Activated naive CD8-positive, alpha-beta T cell treated with anti-CD3 and anti-CD28 coated beads, Interleukin-2, amount 10 ng/mL, durations not matched to agents 7 days and 5 days (primary cell): ENCODE measurements at regions not wholly inside any gene's neighbourhood (a gene's known extent, or its start where the extent isn't known, plus 50 kb on each side); places are given as distances from the start of the nearest gene placed in this dataset.

ENCODE experiments used
- ATAC-seq: fragments of 150-1000 bp; cut with Tn5 transposase; one replicate; pipeline ENCODE4 v1.10.0; 2021; ENCODE audit warnings: low read depth, moderate library complexity
- POLR2A ChIA-PET: fragments of 350-600 bp; sonication (Branson Sonifier 250); formaldehyde crosslinking; loops from one replicate; lab custom pipeline; 2021; ENCODE audit warnings: antibody characterized with exemption; lab: Charles Lee
- DNase-seq: peaks from one replicate; pipeline ENCODE4 v3.0.0; 2021
- H3K27ac Mint-ChIP-seq: one replicate; pipeline ENCODE4 v1.8.0; 2022; ENCODE audit warnings: mild to moderate bottlenecking, mixed read lengths
- H3K27me3 Mint-ChIP-seq: one replicate; pipeline ENCODE4 v1.8.0; 2022; ENCODE audit warnings: mild to moderate bottlenecking, moderate library complexity, mixed read lengths
- H3K36me3 Mint-ChIP-seq: one replicate; pipeline ENCODE4 v1.8.0; 2021; ENCODE audit warnings: mild to moderate bottlenecking, mixed read lengths
- H3K4me1 Mint-ChIP-seq: one replicate; pipeline ENCODE4 v1.8.0; 2021; ENCODE audit warnings: mixed read lengths
- H3K4me3 Mint-ChIP-seq: one replicate; pipeline ENCODE4 v1.8.0; 2022; ENCODE audit warnings: mild to moderate bottlenecking, moderate library complexity, mixed read lengths
- H3K9me3 Mint-ChIP-seq: one replicate; pipeline ENCODE4 v1.8.0; 2021; ENCODE audit warnings: mixed read lengths

DNA sequence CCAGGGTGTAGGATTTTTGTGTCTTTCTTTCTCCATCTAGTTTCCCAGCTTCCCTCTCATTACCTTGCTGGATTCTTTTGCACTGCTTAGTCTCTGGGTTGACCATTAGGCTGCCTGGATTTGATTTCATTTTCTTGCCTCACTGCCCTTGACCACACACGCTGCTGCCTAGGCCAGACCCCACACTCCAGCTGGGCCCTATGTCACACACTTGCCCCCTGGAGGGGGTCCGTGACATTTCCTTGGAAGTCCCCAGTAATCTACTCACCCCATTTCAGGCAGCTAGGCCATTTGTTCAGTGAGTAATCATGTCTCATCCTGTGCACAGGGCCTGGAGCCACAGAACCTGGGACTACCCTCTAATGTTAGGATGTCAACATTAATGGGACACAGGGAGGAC lies 81.9 kb upstream of the SPON1 start:
- POLR2A ChIA-PET: no interaction called here
- Mint-ChIP-seq H3K4me1 (peaks cover 6% of the 10 kb centered on the region), H3K36me3 (no peaks in the 10 kb centered on the region), H3K27ac (no peak overlapping the region), H3K27me3 (no peaks in the 10 kb centered on the region), H3K4me3 (no peak overlapping the region), H3K9me3 (peaks cover 3% of the 10 kb centered on the region)
- ATAC-seq: no peak
- no peak for DNase-seq

DNA sequence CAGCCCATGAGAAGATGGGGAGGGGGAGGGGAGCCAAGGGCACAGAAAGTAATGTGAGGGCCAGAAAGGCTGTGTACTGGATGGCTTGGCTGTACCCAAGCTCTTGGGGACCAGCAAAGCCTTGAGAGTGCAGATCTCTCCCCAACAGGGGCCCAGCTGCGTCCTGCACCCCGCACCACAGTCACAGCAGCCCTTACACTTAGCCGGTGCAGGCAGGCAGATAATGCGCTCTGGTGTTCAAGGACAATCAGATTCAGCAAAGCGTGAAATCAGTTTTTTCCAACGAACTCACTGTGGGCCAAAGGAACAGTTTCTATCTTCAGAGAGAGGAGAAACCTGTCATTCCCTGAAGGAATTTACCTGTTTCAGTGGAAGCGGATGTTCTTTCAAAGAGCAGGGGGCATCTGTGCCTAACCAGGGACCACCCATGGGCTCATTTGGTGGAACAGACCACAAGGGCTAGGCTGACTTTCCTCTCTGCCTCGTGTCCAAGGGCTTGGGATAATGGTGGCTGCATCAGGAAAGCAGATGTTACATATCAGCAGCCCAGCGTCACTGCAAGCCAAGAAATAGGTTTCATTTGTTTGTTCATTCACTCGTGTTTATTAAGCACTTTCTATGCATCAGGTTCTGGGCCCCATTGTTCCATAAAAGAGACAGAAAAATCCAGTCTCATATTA lies 81.2 kb upstream of the SPON1 start:
- H3K36me3 Mint-ChIP-seq: no peaks in the 10 kb centered on the region
- H3K27ac Mint-ChIP-seq: no peak overlapping the region
- H3K4me1 Mint-ChIP-seq: peaks cover 6% of the 10 kb centered on the region
- POLR2A ChIA-PET: no interaction called here
- no peak for ATAC-seq
- DNase-seq: no peak
- H3K27me3 Mint-ChIP-seq: no peaks in the 10 kb centered on the region
- H3K4me3 Mint-ChIP-seq: no peak overlapping the region
- H3K9me3 Mint-ChIP-seq: peaks cover 4% of the 10 kb centered on the region

DNA sequence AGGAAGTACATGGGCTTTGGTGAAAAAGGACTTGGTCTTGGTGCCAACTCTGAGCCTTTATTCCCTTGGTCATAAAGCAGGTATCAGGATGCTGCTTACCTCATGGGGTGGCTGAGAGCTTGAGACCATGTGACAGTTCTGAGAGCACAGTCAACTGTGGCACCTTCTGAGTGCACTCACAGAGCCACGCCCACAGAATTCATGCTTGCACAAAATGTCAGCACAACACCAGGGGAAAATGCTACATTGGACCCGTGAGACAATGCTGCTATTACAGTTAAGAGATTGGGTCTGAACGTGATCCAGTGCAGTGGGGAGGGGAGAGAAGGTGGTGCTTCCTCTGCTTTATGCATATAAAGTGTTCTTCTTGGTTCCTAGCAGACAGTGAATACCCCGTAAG lies 79.5 kb upstream of the SPON1 start:
- H3K27ac Mint-ChIP-seq: no peak overlapping the region
- POLR2A ChIA-PET: interaction anchor here (1.2 kb wide), 1 partner anchor 58 kb away, joined by 3 read pairs; no protein-coding TSS in a partner anchor

DNA sequence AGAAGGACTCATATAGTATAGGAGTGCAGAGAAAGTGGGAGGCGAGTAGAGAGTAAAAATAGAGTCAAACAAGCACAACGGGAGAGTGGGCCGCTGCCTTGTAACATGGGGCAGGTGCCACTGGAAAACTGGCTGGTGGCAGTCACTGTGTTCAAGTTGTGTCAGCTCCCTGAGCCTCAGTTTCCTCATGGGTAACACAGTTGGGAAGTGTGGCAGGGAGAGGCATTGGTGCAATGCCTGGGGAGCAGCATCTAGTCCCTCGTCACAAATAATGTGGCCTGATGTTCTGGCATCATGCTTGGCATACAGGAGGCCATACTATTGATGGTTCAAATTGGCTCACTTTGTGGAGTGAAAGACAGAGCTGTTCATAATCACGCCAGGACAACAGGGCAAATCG lies 78.9 kb upstream of the SPON1 start:
- POLR2A ChIA-PET: no interaction called here

More for the DNA sequence above, 79.5 kb upstream of the SPON1 start:
- no peak for DNase-seq
- H3K4me1 Mint-ChIP-seq: peaks cover 4% of the 10 kb centered on the region
- no peak for ATAC-seq
- no peak overlapping the region for H3K4me3 Mint-ChIP-seq
- peaks cover 9% of the 10 kb centered on the region for H3K9me3 Mint-ChIP-seq
- H3K36me3 Mint-ChIP-seq: peaks cover 2% of the 10 kb centered on the region
- H3K27me3 Mint-ChIP-seq: no peaks in the 10 kb centered on the region

DNA sequence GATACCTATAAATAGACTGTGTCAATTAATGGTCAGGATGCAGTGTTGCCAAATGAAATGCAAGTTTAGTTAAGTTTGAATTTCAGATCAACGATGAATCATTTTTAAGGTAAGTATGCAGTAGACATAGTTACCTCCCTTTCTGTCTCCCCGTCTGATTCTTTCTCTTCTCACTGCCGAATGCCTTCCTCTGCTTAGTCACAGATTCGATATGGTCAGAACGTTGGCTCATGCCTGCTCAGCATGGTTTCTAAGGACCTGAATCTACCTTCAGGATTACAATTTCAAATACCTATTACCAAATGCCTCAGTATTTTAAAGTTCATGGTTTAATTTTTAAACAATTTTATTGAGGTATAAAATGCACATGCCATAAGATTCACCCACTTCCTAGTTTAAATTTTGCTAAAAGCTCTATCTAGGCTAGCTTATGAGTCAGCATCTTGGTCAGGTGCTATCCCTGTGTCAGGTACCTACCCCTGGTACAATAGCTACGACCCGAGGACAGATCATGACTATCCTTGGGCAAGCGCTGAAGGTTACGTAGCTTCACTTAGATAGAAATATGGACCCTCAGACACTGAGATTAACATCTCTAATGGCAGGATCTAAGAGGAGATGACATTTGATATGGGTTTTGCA lies 78.2 kb upstream of the SPON1 start:
- POLR2A ChIA-PET: no interaction called here
- DNase-seq: no peak
- no peak overlapping the region for H3K27ac Mint-ChIP-seq

More for the DNA sequence above, 78.9 kb upstream of the SPON1 start:
- H3K4me3 Mint-ChIP-seq: no peak overlapping the region
- peaks cover 7% of the 10 kb centered on the region for H3K9me3 Mint-ChIP-seq
- no peak for ATAC-seq
- no peaks in the 10 kb centered on the region for H3K27me3 Mint-ChIP-seq
- peaks cover 4% of the 10 kb centered on the region for H3K4me1 Mint-ChIP-seq
- no peak overlapping the region for H3K27ac Mint-ChIP-seq
- DNase-seq: no peak
- H3K36me3 Mint-ChIP-seq: peaks cover 2% of the 10 kb centered on the region

DNA sequence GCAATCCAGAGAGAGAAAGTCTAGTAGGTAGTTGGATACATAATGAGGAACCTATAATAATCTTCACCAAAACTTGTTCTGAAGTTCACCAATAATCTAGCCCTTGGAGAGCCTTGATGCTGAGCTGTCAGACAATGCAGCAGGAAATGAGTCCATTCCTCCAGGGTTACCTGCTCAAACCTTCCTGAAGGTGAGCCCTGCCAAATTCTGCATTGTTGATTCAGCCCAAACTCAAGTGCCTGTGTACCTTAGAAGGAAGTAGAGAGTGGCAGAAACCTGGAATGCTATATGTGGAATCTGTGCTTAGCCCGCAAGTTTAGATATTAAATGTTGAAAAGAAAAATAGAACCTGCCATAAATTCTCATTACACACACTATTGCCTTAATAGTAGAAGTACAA lies 77.4 kb upstream of the SPON1 start:
- H3K27ac Mint-ChIP-seq: no peak overlapping the region
- no peak overlapping the region for H3K4me3 Mint-ChIP-seq
- H3K36me3 Mint-ChIP-seq: peaks cover 2% of the 10 kb centered on the region
- H3K27me3 Mint-ChIP-seq: no peaks in the 10 kb centered on the region
- peaks cover 5% of the 10 kb centered on the region for H3K9me3 Mint-ChIP-seq
- ATAC-seq (no peak), DNase-seq (no peak)
- POLR2A ChIA-PET: no interaction called here
- peaks cover 4% of the 10 kb centered on the region for H3K4me1 Mint-ChIP-seq

More for the DNA sequence above, 78.2 kb upstream of the SPON1 start:
- Mint-ChIP-seq H3K27me3 (no peaks in the 10 kb centered on the region), H3K36me3 (peaks cover 2% of the 10 kb centered on the region), H3K4me1 (peaks cover 4% of the 10 kb centered on the region), H3K9me3 (peaks cover 5% of the 10 kb centered on the region), H3K4me3 (no peak overlapping the region)
- ATAC-seq: no peak

DNA sequence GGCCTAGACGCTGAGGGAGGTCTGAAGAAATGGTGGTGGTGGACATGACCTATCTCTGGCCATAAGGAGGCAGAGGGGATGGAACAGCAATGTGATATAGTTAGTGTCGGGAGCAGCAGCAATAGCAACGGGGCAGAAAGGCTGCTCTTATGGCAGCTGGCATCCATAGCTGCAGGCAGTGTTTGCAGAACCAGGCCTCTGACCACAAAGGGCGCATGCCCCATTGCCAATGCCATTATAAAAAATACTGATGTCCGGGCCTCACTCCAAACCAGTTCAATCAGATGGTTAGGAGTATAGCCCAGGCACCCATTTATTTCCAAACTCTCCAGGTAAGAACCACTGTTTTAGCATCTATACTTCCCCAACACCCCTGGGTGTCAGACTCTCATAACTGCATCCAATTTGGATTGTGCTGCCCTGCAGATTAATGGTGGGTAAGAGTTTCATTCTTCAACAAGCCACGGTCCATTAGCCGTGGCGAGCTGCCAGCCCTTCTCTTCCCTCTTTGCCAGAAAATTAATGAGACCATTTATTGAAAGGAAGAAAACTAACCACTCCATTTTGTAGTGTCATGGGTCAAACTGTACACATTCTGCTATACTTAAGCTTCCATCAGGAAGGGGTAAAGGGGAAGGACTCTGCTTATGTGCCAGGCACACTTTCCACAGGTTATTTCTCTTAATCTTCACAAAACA lies 72.8 kb upstream of the SPON1 start:
- ATAC-seq (no peak), DNase-seq (no peak)
- H3K4me1 Mint-ChIP-seq: peaks cover 2% of the 10 kb centered on the region

DNA sequence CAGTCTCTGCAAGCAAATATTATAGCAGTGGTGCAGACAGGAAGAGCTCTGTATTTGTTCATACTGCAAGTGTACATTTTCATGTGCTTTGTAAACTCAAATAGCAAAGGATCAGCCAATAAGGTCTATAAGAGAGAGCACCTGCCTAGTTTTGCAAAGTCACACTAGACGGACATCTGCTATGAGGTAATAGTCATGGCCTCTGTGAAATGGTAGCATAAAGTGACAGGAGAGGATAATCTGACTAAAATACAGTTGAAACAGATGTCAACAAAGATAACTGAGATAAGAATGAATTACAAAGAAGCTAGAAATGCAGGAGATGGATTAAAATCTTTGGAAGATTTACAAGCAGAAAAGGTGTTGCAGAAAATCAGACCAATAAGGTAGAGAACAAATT lies 70.6 kb upstream of the SPON1 start:
- Mint-ChIP-seq H3K4me1 (no peaks in the 10 kb centered on the region), H3K36me3 (peaks cover under 1% of the 10 kb centered on the region), H3K4me3 (no peak overlapping the region), H3K27me3 (peaks cover 5% of the 10 kb centered on the region), H3K9me3 (peaks cover 2% of the 10 kb centered on the region), H3K27ac (no peak overlapping the region)
- POLR2A ChIA-PET: no interaction called here
- no peak for ATAC-seq
- no peak for DNase-seq

More for the DNA sequence above, 72.8 kb upstream of the SPON1 start:
- H3K27me3 Mint-ChIP-seq: peaks cover 5% of the 10 kb centered on the region
- peaks cover 5% of the 10 kb centered on the region for H3K9me3 Mint-ChIP-seq
- no peak overlapping the region for H3K27ac Mint-ChIP-seq
- no peak overlapping the region for H3K4me3 Mint-ChIP-seq
- peaks cover 2% of the 10 kb centered on the region for H3K36me3 Mint-ChIP-seq
- POLR2A ChIA-PET: no interaction called here

DNA sequence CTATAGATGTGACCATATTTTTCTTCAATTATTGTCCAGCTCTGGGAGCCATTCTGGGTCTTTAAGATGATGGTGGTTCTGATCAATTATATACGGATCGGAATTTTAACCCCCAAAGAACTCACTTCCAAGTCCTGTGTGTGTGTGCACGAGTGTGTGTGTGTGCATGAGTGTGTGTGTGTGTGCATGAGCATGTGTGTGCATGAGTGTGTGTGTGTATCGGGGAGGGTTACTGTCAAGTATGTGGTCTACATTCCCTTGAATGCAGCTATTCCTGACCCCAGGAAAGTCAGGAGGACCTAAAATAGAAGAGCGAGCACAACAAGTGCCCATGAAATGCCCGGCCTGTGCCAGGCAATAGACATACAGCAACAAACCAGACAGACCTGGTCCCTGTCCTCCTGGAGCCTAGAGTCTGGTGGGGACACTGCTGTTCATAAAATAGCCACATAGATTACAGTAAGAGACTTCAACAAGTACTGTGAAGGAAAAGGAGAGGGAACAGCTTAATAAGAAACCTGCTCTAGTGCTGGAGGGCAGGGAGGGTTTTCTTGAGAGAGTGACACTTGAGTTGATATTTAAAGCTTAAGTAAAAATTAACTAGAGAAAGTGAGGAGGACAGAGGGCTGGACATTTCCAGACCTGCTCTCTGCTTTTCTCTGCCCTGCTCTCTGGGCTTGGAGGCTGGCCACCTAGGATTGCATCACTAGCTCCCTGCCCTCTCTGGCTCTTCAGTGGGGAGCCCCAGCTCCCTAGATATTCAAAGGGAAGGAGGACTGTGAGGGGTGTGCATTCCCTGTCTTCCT lies 66.1 kb upstream of the SPON1 start:
- no peak overlapping the region for H3K27ac Mint-ChIP-seq

DNA sequence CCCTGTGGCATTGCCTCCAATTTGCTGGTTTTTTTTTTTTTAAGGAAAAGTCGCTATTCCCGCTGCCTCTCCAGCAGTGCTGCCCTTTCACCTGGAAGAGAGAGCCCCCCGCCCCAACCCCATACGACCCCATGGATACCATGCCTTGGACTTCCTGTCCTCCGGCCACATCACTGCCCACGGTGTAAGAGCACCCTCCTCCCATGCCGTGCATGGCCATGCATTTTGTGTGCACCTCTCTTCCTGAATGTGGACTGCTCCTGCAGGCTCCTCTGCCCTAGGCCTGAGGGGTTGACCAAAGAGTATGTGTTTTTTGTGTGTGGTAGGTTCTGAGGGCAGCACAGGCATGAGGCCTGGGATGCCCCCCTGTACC lies 65.6 kb upstream of the SPON1 start:
- Mint-ChIP-seq H3K27me3 (peaks cover 9% of the 10 kb centered on the region), H3K4me1 (no peaks in the 10 kb centered on the region), H3K9me3 (peaks cover 3% of the 10 kb centered on the region), H3K36me3 (no peaks in the 10 kb centered on the region), H3K4me3 (no peak overlapping the region), H3K27ac (no peak overlapping the region)
- POLR2A ChIA-PET: no interaction called here
- DNase-seq (no peak), ATAC-seq (no peak)

More for the DNA sequence above, 66.1 kb upstream of the SPON1 start:
- H3K36me3 Mint-ChIP-seq: no peaks in the 10 kb centered on the region
- H3K4me1 Mint-ChIP-seq: no peaks in the 10 kb centered on the region
- peaks cover 9% of the 10 kb centered on the region for H3K27me3 Mint-ChIP-seq
- ATAC-seq (no peak), DNase-seq (no peak)
- peaks cover 3% of the 10 kb centered on the region for H3K9me3 Mint-ChIP-seq
- POLR2A ChIA-PET: no interaction called here
- H3K4me3 Mint-ChIP-seq: no peak overlapping the region

DNA sequence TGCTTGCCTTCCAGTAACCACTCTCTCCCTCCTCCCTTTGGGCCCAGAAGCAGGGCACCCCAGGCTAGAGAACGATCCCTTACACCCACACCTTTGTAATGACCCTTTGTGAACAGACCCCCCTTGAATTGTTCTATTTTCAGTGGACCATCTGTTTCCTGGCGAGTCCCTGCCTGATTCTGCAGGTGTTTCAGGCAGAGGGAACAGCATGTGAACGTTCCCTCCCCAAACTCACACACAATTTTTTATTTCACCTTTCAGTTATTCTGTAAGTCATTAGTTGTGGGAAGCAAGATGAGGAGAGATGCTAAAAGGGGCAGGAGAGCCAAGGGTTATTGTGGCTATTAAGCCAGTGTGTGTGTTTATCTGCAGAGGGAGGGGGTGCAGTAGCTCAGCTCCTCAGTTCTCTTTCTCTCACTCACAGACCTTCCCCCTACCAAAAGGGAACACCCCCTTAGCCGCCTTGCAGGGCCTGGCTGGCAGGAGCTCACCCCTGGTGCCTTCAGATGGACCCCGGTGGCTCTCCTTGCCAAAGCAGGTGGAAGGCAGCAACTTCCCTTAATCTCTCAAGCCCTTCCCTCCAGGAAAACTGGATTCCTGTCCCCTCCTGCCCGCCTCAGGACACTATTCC lies 64.8 kb upstream of the SPON1 start:
- Mint-ChIP-seq H3K4me1 (no peaks in the 10 kb centered on the region), H3K4me3 (no peak overlapping the region), H3K27ac (no peak overlapping the region), H3K27me3 (peaks cover 6% of the 10 kb centered on the region), H3K9me3 (peaks cover 3% of the 10 kb centered on the region), H3K36me3 (no peaks in the 10 kb centered on the region)
- POLR2A ChIA-PET: no interaction called here
- DNase-seq (no peak), ATAC-seq (no peak)

DNA sequence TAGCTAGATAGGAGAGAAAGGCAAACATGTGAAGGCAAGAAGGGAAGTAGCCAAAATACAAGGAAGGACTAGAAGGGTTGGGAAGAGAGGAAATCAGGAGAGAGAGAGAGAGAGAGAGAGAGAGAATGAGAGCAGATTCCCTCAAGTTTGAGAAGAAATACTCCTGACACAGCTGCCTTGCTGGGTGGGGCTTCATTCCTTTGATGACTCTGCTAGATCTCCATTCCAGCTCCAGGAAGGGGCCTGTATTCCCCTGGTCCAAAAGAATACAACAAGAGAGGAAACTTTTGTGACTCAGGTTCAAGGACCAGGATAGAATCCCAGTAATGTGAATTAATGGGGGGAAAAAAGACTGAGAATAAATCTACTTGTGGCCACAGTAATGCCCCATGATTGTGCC lies 62.9 kb upstream of the SPON1 start:
- POLR2A ChIA-PET: no interaction called here
- H3K4me3 Mint-ChIP-seq: no peak overlapping the region
- H3K27ac Mint-ChIP-seq: peak overlapping the region; percentile 5
- no peaks in the 10 kb centered on the region for H3K4me1 Mint-ChIP-seq
- peaks cover 4% of the 10 kb centered on the region for H3K27me3 Mint-ChIP-seq
- no peak for DNase-seq
- H3K36me3 Mint-ChIP-seq: no peaks in the 10 kb centered on the region
- H3K9me3 Mint-ChIP-seq: peaks cover 7% of the 10 kb centered on the region
- no peak for ATAC-seq

DNA sequence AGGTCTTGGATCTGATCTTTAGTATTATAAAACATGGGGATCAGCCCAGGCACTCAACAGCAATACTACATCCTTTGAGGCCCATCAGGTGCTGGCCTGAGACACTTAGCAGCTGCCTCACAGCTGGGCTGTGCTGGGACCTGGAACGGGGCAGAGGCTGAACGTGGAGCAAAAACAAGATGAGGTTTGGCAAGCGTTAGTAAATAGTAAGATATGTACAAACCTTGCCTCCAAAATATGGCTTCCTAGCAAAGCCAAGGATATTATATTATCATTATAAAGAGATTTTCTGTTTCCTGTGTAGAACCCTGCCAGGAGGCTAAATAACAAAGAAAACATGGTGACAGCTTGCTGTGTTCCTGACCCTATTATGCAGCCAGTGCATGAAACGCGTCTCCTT lies 60.0 kb upstream of the SPON1 start:
- POLR2A ChIA-PET: no interaction called here
- Mint-ChIP-seq H3K27me3 (peaks cover 7% of the 10 kb centered on the region), H3K36me3 (no peaks in the 10 kb centered on the region), H3K27ac (no peak overlapping the region), H3K4me3 (no peak overlapping the region), H3K4me1 (no peaks in the 10 kb centered on the region), H3K9me3 (peaks cover 13% of the 10 kb centered on the region)
- DNase-seq (no peak), ATAC-seq (no peak)
